ENCODE measurements at regions not wholly inside any gene's neighbourhood (a gene's known extent, or its start where the extent isn't known, plus 50 kb on each side); places are given as distances from the start of the nearest gene placed in this dataset.

DNA sequence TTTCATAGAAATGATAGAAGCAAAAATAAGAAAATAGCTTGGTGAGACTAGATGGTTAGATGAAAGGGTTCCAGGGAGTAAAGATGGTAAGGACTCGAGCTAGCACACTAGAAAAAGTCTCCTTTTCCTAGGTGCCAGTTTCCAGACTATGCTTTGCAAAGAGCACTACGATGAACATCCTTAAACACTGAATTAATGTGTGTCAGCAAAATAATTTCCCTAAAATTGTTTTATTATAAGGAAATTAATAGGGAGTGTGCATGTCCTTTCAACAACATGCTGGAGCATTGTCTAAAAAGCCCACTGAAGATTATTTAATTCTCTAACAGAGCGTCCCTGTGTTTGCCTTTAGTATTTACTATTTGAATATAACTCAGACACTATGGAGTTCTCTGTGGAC is 107.4 kb upstream of the NDUFV2 start:
- Histone ChIP-seq H4K91ac (replicated peaks; ENCODE audit: insufficient read length, low read length) (no peak overlapping the region), H3K36me3 (ENCODE audit: control insufficient read depth in 2 of 4, insufficient read depth in 4 of 4, low read length in 3 of 4) (no peaks in the 10 kb centered on the region), H4K20me1 (replicated peaks in 1 of 2; ENCODE audit: control insufficient read depth in 1 of 2, insufficient read depth in 2 of 2, low read length in 2 of 2) (no peaks in the 10 kb centered on the region), H3K27me3 (replicated peaks in 1 of 4; ENCODE audit: control insufficient read depth in 3 of 4, extremely low read depth in 1 of 4, insufficient read depth in 3 of 4, low read length in 3 of 4) (no peaks in the 10 kb centered on the region), H3K4me3 (ENCODE audit: extremely low read depth in 1 of 4, insufficient read depth in 2 of 4, low read depth in 3 of 4, low read length in 4 of 4) (no peak overlapping the region), H2BK5ac (ENCODE audit: low read depth, low read length) (no peak overlapping the region), H2AFZ (ENCODE audit: low read length) (no peak overlapping the region), H3K56ac (replicated peaks; ENCODE audit: insufficient read length, low read depth, low read length) (no peak overlapping the region), H2BK120ac (replicated peaks; ENCODE audit: low read depth, low read length) (no peak overlapping the region), H4K5ac (ENCODE audit: insufficient read length, low read depth, low read length) (no peak overlapping the region), H4K8ac (ENCODE audit: extremely low read depth, insufficient read depth, low read length) (no peak overlapping the region), H3K23ac (ENCODE audit: insufficient read length) (no peak overlapping the region), H2BK12ac (ENCODE audit: low read depth, low read length) (no peak overlapping the region), H2BK15ac (ENCODE audit: low read length) (no peak overlapping the region), H3K23me2 (ENCODE audit: low read depth, low read length) (no peaks in the 10 kb centered on the region), H3K4me1 (replicated peaks in 1 of 4; ENCODE audit: control insufficient read depth in 3 of 4, insufficient read depth in 4 of 4, low read length in 3 of 4) (peaks cover 0 to 3% (median 0%) of the 10 kb centered on the region in 4 experiments; a peak in 3 of 7 replicates), H3K27ac (ENCODE audit: low read depth, low read length) (no peak overlapping the region), H3K9ac (replicated peaks in 1 of 4; ENCODE audit: extremely low read depth in 1 of 4, low read depth in 3 of 4, low read length in 3 of 4) (no peak overlapping the region), H3K4me2 (ENCODE audit: insufficient read depth in 1 of 2, low read depth in 2 of 2, low read length in 2 of 2) (no peak overlapping the region), H3K79me2 (ENCODE audit: control insufficient read depth in 1 of 2, insufficient read depth in 2 of 2, low read length in 2 of 2) (no peaks in the 10 kb centered on the region), H3K79me1 (ENCODE audit: low read depth, low read length) (no peaks in the 10 kb centered on the region), H3K18ac (ENCODE audit: extremely low read depth, low read length) (no peak overlapping the region), H2AK5ac (ENCODE audit: low read depth, low read length) (no peak overlapping the region), H3K4ac (replicated peaks; ENCODE audit: insufficient read length, low read depth, low read length) (no peak overlapping the region), H3K9me3 (ENCODE audit: insufficient read depth in 2 of 2, low read depth in 1 of 2, low read length in 1 of 2) (no peaks in the 10 kb centered on the region), H2BK20ac (ENCODE audit: low read length) (no peak overlapping the region), H3K14ac (ENCODE audit: insufficient read length) (no peak overlapping the region)
- FAIRE-seq = no peak
- no peak for TF ChIP-seq FOSL1 (IDR thresholded peaks at IDR 0.05; ENCODE audit: insufficient read depth, low read depth, low read length)
- no peak for TF ChIP-seq SAP30 (IDR thresholded peaks at IDR 0.05; ENCODE audit: insufficient read depth, insufficient replicate concordance, low read length)
- no peak for TF ChIP-seq EP300 (IDR thresholded peaks at IDR 0.05; ENCODE audit: borderline replicate concordance in 1 of 2, low read depth in 2 of 2, low read length in 2 of 2)
- no peak for TF ChIP-seq CBX5 (IDR thresholded peaks at IDR 0.05; ENCODE audit: low read depth, low read length)
- TF ChIP-seq SP2 (IDR thresholded peaks at IDR 0.05; ENCODE audit: low read length) = no peak
- no peak for TF ChIP-seq MAFK (IDR thresholded peaks at IDR 0.05; ENCODE audit: low read depth, low read length)
- no peak for TF ChIP-seq BRCA1 (IDR thresholded peaks at IDR 0.05; ENCODE audit: low read depth, low read length)
- TF ChIP-seq POLR2AphosphoS5 (IDR thresholded peaks at IDR 0.05; ENCODE audit: low read depth, low read length) = no peak
- TF ChIP-seq GTF2F1 (IDR thresholded peaks at IDR 0.05; ENCODE audit: borderline replicate concordance, low read depth, low read length) = no peak
- no peak for TF ChIP-seq SP4 (IDR thresholded peaks at IDR 0.05; ENCODE audit: low read length)
- TF ChIP-seq RXRA (IDR thresholded peaks at IDR 0.05; ENCODE audit: insufficient read depth, low read depth, low read length) = no peak
- TF ChIP-seq SUZ12 (IDR thresholded peaks at IDR 0.05; ENCODE audit: low read length) = no peak
- TF ChIP-seq, protein P1, sequence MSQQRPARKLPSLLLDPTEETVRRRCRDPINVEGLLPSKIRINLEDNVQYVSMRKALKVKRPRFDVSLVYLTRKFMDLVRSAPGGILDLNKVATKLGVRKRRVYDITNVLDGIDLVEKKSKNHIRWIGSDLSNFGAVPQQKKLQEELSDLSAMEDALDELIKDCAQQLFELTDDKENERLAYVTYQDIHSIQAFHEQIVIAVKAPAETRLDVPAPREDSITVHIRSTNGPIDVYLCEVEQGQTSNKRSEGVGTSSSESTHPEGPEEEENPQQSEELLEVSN (IDR thresholded peaks at IDR 0.05) = no peak
- no peak for TF ChIP-seq RFX5 (IDR thresholded peaks at IDR 0.05; ENCODE audit: borderline replicate concordance, low read depth, low read length)
- POLR2A ChIA-PET (ENCODE audit: partially characterized antibody) = no interaction called here
- CTCF ChIA-PET (ENCODE audit: partially characterized antibody) = interaction anchor here (1.1 to 3.0 kb wide), 2 partner anchors 12 to 35 kb away, joined by 4 to 16 read pairs; no protein-coding TSS in a partner anchor
- WGBS, 2 experiments (ENCODE audit: extremely low coverage in 1 of 2, insufficient coverage in 1 of 2, insufficient read length in 1 of 2, insufficient replicate concordance in 2 of 2, low coverage in 1 of 2, low lambda C conversion rate in 2 of 2, missing lambda C conversion rate in 1 of 2) = 70% methylated on average over 3 of the region's 3 CpGs; no CpG with 5 or more reads in 1 of the 2 experiments
- no peak for DNase-seq (ENCODE audit: low read depth in 1 of 2, low spot score in 2 of 2)

Measured in H1 (cell line).